ENCODE measurements at regions not wholly inside any gene's neighbourhood (a gene's known extent, or its start where the extent isn't known, plus 50 kb on each side); places are given as distances from the start of the nearest gene placed in this dataset.

GRCh38 chr6:106880952-106881351 is 93.6 kb downstream of the CD24 start:
- DNase-seq (ENCODE audit: low read depth), result no peak
- no peak for TF ChIP-seq CTCF (IDR thresholded peaks at IDR 0.05; ENCODE audit: low read length, missing control alignments)
- H3K4me3 ChIP-seq (replicated peaks; ENCODE audit: low read depth, low read length), result no peak overlapping the region

GRCh38 chr6:106875782-106876321 is 98.7 kb downstream of the CD24 start:
- no peak for DNase-seq (ENCODE audit: low read depth)
- no peak overlapping the region for H3K4me3 ChIP-seq (replicated peaks; ENCODE audit: low read depth, low read length)
- TF ChIP-seq CTCF (IDR thresholded peaks at IDR 0.05; ENCODE audit: low read length, missing control alignments), result no peak

- DNase-seq (ENCODE audit: low read depth), result no peak
- no peak overlapping the region for H3K4me3 ChIP-seq (replicated peaks; ENCODE audit: low read depth, low read length)
- no peak for TF ChIP-seq CTCF (IDR thresholded peaks at IDR 0.05; ENCODE audit: low read length, missing control alignments)
Observed at GRCh38 chr6:106874481-106874880, 100.0 kb downstream of the CD24 start.

- no peak for TF ChIP-seq CTCF (IDR thresholded peaks at IDR 0.05; ENCODE audit: low read length, missing control alignments)
- H3K4me3 ChIP-seq (replicated peaks; ENCODE audit: low read depth, low read length), result no peak overlapping the region
- no peak for DNase-seq (ENCODE audit: low read depth)
Observed at GRCh38 chr6:106872049-106872448, 102.5 kb downstream of the CD24 start.

- peak; percentile 47 for DNase-seq (ENCODE audit: low read depth)
- H3K4me3 ChIP-seq (replicated peaks; ENCODE audit: low read depth, low read length), result no peak overlapping the region
- TF ChIP-seq CTCF (IDR thresholded peaks at IDR 0.05; ENCODE audit: low read length, missing control alignments), result no peak
Observed at GRCh38 chr6:106870824-106871717, 103.5 kb downstream of the CD24 start.

- peak; percentile 54 for DNase-seq (ENCODE audit: low read depth)
- H3K4me3 ChIP-seq (replicated peaks; ENCODE audit: low read depth, low read length), result no peak overlapping the region
- no peak for TF ChIP-seq CTCF (IDR thresholded peaks at IDR 0.05; ENCODE audit: low read length, missing control alignments)
Observed at GRCh38 chr6:106870069-106870468, 104.5 kb downstream of the CD24 start.

All from fibroblast of pulmonary artery (primary cell).